Adipocyte (in vitro differentiated cells): ENCODE measurements at regions not wholly inside any gene's neighbourhood (a gene's known extent, or its start where the extent isn't known, plus 50 kb on each side); places are given as distances from the start of the nearest gene placed in this dataset.

Experiments
- DNase-seq: peaks from one replicate; pipeline ENCODE4 v3.0.0-alpha.2; 2015; ENCODE audit warnings: low read depth
- H3K27me3 ChIP-seq: replicated peaks from 2 replicates; pipeline ENCODE4 v1.7.0; 2013; ENCODE audit warnings: mild to moderate bottlenecking, low read length, moderate library complexity; ENCODE audit not compliant: control insufficient read depth, insufficient read depth
- H3K36me3 ChIP-seq: 2 replicates; pipeline ENCODE4 v1.7.0; 2013; ENCODE audit warnings: low read length, mild to moderate bottlenecking, moderate library complexity; ENCODE audit not compliant: control insufficient read depth, insufficient read depth, severe bottlenecking
- H3K4me1 ChIP-seq: 2 replicates; pipeline ENCODE4 v1.7.0; 2013; ENCODE audit warnings: mild to moderate bottlenecking, low read length, moderate library complexity; ENCODE audit not compliant: control insufficient read depth, insufficient read depth
- H3K4me3 ChIP-seq: 2 replicates; pipeline ENCODE4 v1.7.0; 2013; ENCODE audit warnings: mild to moderate bottlenecking, low read length, moderate library complexity
- H3K9ac ChIP-seq: 2 replicates; pipeline ENCODE4 v1.7.0; 2013; ENCODE audit warnings: mild to moderate bottlenecking, low read length, moderate library complexity
- H3K9me3 ChIP-seq: 2 replicates; pipeline ENCODE4 v1.7.0; 2013; ENCODE audit warnings: mild to moderate bottlenecking, low read length, moderate library complexity; ENCODE audit not compliant: control insufficient read depth

- H3K4me1 ChIP-seq, result no peaks in the 10 kb centered on the region
- H3K4me3 ChIP-seq, result no peak overlapping the region
- no peaks in the 10 kb centered on the region for H3K36me3 ChIP-seq
- H3K27me3 ChIP-seq, result no peaks in the 10 kb centered on the region
- no peak overlapping the region for H3K9ac ChIP-seq
- no peaks in the 10 kb centered on the region for H3K9me3 ChIP-seq
- no peak for DNase-seq
Measured at GRCh38 chr9:86679909-86680308, 267.4 kb downstream of the GAS1 start.

GRCh38 chr9:86676396-86676795 is 270.9 kb downstream of the GAS1 start:
- no peak for DNase-seq
- no peaks in the 10 kb centered on the region for H3K9me3 ChIP-seq

GRCh38 chr9:86675805-86676204 is 271.5 kb downstream of the GAS1 start:
- Histone ChIP-seq H3K36me3 (no peaks in the 10 kb centered on the region), H3K9me3 (peaks cover 6% of the 10 kb centered on the region), H3K27me3 (no peaks in the 10 kb centered on the region), H3K4me3 (no peak overlapping the region), H3K9ac (no peak overlapping the region), H3K4me1 (no peaks in the 10 kb centered on the region)
- no peak for DNase-seq

More at GRCh38 chr9:86676396-86676795, 270.9 kb downstream of the GAS1 start:
- Histone ChIP-seq H3K9ac (no peak overlapping the region), H3K4me1 (no peaks in the 10 kb centered on the region), H3K36me3 (no peaks in the 10 kb centered on the region), H3K4me3 (no peak overlapping the region), H3K27me3 (no peaks in the 10 kb centered on the region)

GRCh38 chr9:86674487-86674886 is 272.8 kb downstream of the GAS1 start:
- Histone ChIP-seq H3K9me3 (peaks cover 15% of the 10 kb centered on the region), H3K4me1 (peaks cover 1% of the 10 kb centered on the region), H3K4me3 (no peak overlapping the region), H3K36me3 (no peaks in the 10 kb centered on the region), H3K27me3 (no peaks in the 10 kb centered on the region), H3K9ac (no peak overlapping the region)
- peak; percentile 11 for DNase-seq

- DNase-seq, result no peak
- H3K27me3 ChIP-seq, result no peaks in the 10 kb centered on the region
- no peak overlapping the region for H3K9ac ChIP-seq
- peaks cover 5% of the 10 kb centered on the region for H3K4me1 ChIP-seq
- peaks cover 15% of the 10 kb centered on the region for H3K9me3 ChIP-seq
- H3K4me3 ChIP-seq, result no peak overlapping the region
- H3K36me3 ChIP-seq, result no peaks in the 10 kb centered on the region
Measured at GRCh38 chr9:86672966-86673365, 274.3 kb downstream of the GAS1 start.

- no peak for DNase-seq
- Histone ChIP-seq H3K4me3 (no peak overlapping the region), H3K27me3 (no peaks in the 10 kb centered on the region), H3K36me3 (no peaks in the 10 kb centered on the region), H3K9me3 (peaks cover 15% of the 10 kb centered on the region), H3K4me1 (peaks cover 5% of the 10 kb centered on the region), H3K9ac (no peak overlapping the region)
Measured at GRCh38 chr9:86672301-86672700, 275.0 kb downstream of the GAS1 start.

- no peaks in the 10 kb centered on the region for H3K27me3 ChIP-seq
- H3K4me1 ChIP-seq, result peaks cover 5% of the 10 kb centered on the region
- DNase-seq, result no peak
- H3K9me3 ChIP-seq, result peaks cover 15% of the 10 kb centered on the region
- no peak overlapping the region for H3K9ac ChIP-seq
- no peaks in the 10 kb centered on the region for H3K36me3 ChIP-seq
- H3K4me3 ChIP-seq, result peak overlapping the region; percentile 11
Measured at GRCh38 chr9:86671018-86671417, 276.3 kb downstream of the GAS1 start.

- no peaks in the 10 kb centered on the region for H3K27me3 ChIP-seq
- H3K9me3 ChIP-seq, result peaks cover 15% of the 10 kb centered on the region
- H3K4me1 ChIP-seq, result peaks cover 5% of the 10 kb centered on the region
- H3K36me3 ChIP-seq, result no peaks in the 10 kb centered on the region
- no peak overlapping the region for H3K9ac ChIP-seq
- peak overlapping the region; percentile 11 for H3K4me3 ChIP-seq
- no peak for DNase-seq
Measured at GRCh38 chr9:86670536-86670935, 276.8 kb downstream of the GAS1 start.

- Histone ChIP-seq H3K9me3 (peaks cover 15% of the 10 kb centered on the region), H3K27me3 (no peaks in the 10 kb centered on the region), H3K9ac (no peak overlapping the region), H3K36me3 (no peaks in the 10 kb centered on the region), H3K4me3 (no peak overlapping the region), H3K4me1 (peaks cover 5% of the 10 kb centered on the region)
- DNase-seq, result no peak
Measured at GRCh38 chr9:86670076-86670475, 277.2 kb downstream of the GAS1 start.

GRCh38 chr9:86669422-86669821 is 277.9 kb downstream of the GAS1 start:
- DNase-seq, result no peak
- Histone ChIP-seq H3K4me3 (no peak overlapping the region), H3K36me3 (no peaks in the 10 kb centered on the region), H3K9ac (no peak overlapping the region), H3K9me3 (peaks cover 15% of the 10 kb centered on the region), H3K27me3 (no peaks in the 10 kb centered on the region), H3K4me1 (peaks cover 5% of the 10 kb centered on the region)

- no peak overlapping the region for H3K9ac ChIP-seq
- H3K36me3 ChIP-seq, result no peaks in the 10 kb centered on the region
- H3K27me3 ChIP-seq, result no peaks in the 10 kb centered on the region
- peaks cover 15% of the 10 kb centered on the region for H3K9me3 ChIP-seq
- peaks cover 5% of the 10 kb centered on the region for H3K4me1 ChIP-seq
- H3K4me3 ChIP-seq, result no peak overlapping the region
- no peak for DNase-seq
Measured at GRCh38 chr9:86668488-86668887, 278.8 kb downstream of the GAS1 start.

GRCh38 chr9:86667307-86667706 is 280.0 kb downstream of the GAS1 start:
- H3K9me3 ChIP-seq, result peaks cover 15% of the 10 kb centered on the region
- H3K9ac ChIP-seq, result no peak overlapping the region
- no peaks in the 10 kb centered on the region for H3K27me3 ChIP-seq
- peaks cover 5% of the 10 kb centered on the region for H3K4me1 ChIP-seq
- DNase-seq, result no peak
- H3K4me3 ChIP-seq, result no peak overlapping the region
- H3K36me3 ChIP-seq, result no peaks in the 10 kb centered on the region
